Testis (tissue), 2 donors: ENCODE measurements at regions not wholly inside any gene's neighbourhood (a gene's known extent, or its start where the extent isn't known, plus 50 kb on each side); places are given as distances from the start of the nearest gene placed in this dataset.
"Not testable (repeated sequence)": the region's sequence is repeated elsewhere in the genome, so short reads cannot be mapped to it uniquely, and the experiment has no call there.

Source experiments
- DNase-seq: peaks from one replicate; pipeline ENCODE4 v3.0.0-alpha.2; 2019
- H3K27ac ChIP-seq, 2 donors: fragments of 200-600 bp; sonication (generic); one replicate each; pipeline ENCODE4 v1.5.1; 2019
- H3K27me3 ChIP-seq: fragments of 200-600 bp; sonication (generic); one replicate; pipeline ENCODE4 v1.5.1; 2019
- H3K36me3 ChIP-seq: fragments of 200-600 bp; sonication (generic); one replicate; pipeline ENCODE4 v1.5.1; 2017; ENCODE audit warnings: low read depth; ENCODE audit errors: missing control alignments
- H3K4me1 ChIP-seq: fragments of 200-600 bp; sonication (generic); one replicate; pipeline ENCODE4 v1.5.1; 2019
- H3K4me3 ChIP-seq, 2 donors: fragments of 200-600 bp; sonication (generic); one replicate each; pipeline ENCODE4 v1.5.1; 2017 to 2019
- H3K9me3 ChIP-seq: fragments of 200-600 bp; sonication (generic); one replicate; pipeline ENCODE4 v1.5.1; 2017
- CTCF ChIP-seq, 3 experiments: fragments of 450-650 bp in 2 of 3; fragments of 200-600 bp in 1 of 3; sonication (generic) in 1 of 3; IDR thresholded peaks; one replicate each; pipeline ENCODE4 v1.5.1; 2016 to 2019; ENCODE audit warnings: antibody characterized with exemption in 3 of 3, mild to moderate bottlenecking in 2 of 3, moderate library complexity in 1 of 3
- POLR2A ChIP-seq: fragments of 450-650 bp; IDR thresholded peaks from one replicate; pipeline ENCODE4 v1.6.1; 2017; ENCODE audit warnings: antibody characterized with exemption, mild to moderate bottlenecking, moderate library complexity
- WGBS, 2 donors: methylation state at CpG; one replicate each; pipeline ENCODE4 v1.1.5; 2018; 5-methylcytosine and 5-hydroxymethylcytosine counted together
- intact Hi-C: fragments of 100-400 bp; cut with DNase I; formaldehyde crosslinking; loops from one replicate; pipeline ENCODE4 v1.15.1; 2023; ENCODE audit warnings: low total_unique reads

GRCh38 chr12:58750484-58750883 lies 169.8 kb downstream of the LRIG3 start:
- H3K4me3 ChIP-seq = no peak overlapping the region
- 81 to 85% methylated on average over 3 of the region's 3 CpGs for WGBS, 2 donors
- H3K36me3 ChIP-seq = no peaks in the 10 kb centered on the region
- no peak for DNase-seq
- H3K27me3 ChIP-seq = no peaks in the 10 kb centered on the region
- H3K4me1 ChIP-seq = no peaks in the 10 kb centered on the region
- H3K9me3 ChIP-seq = no peaks in the 10 kb centered on the region
- intact Hi-C loops = no loop called here
- no peak overlapping the region for H3K27ac ChIP-seq
- no peak for TF ChIP-seq POLR2A
- TF ChIP-seq CTCF (IDR thresholded peaks at IDR 0.05) = no peak

- no peaks in the 10 kb centered on the region for H3K4me1 ChIP-seq
- intact Hi-C loops = no loop called here
Measured at GRCh38 chr12:58757422-58757821, 162.9 kb downstream of the LRIG3 start.

GRCh38 chr12:58759745-58760144 lies 160.6 kb downstream of the LRIG3 start:
- H3K27me3 ChIP-seq, H3K4me3 ChIP-seq, H3K4me1 ChIP-seq, intact Hi-C loops, H3K9me3 ChIP-seq, H3K36me3 ChIP-seq, H3K27ac ChIP-seq, DNase-seq: not testable (repeated sequence)
- WGBS, 2 donors = 0 to 5% methylated on average over 1 of the region's 1 CpG

More at GRCh38 chr12:58757422-58757821, 162.9 kb downstream of the LRIG3 start:
- H3K9me3 ChIP-seq = no peaks in the 10 kb centered on the region
- no peaks in the 10 kb centered on the region for H3K36me3 ChIP-seq
- no peak overlapping the region for H3K4me3 ChIP-seq
- DNase-seq = no peak
- whole genome bisulfite sequencing, 2 donors = 64 to 79% methylated on average over 7 of the region's 7 CpGs
- H3K27ac ChIP-seq = no peak overlapping the region
- no peaks in the 10 kb centered on the region for H3K27me3 ChIP-seq
- TF ChIP-seq POLR2A = no peak
- no peak for TF ChIP-seq CTCF (IDR thresholded peaks at IDR 0.05)

- H3K27ac ChIP-seq = no peak overlapping the region
- no peaks in the 10 kb centered on the region for H3K36me3 ChIP-seq
- H3K27me3 ChIP-seq = no peaks in the 10 kb centered on the region
- H3K4me1 ChIP-seq = no peaks in the 10 kb centered on the region
- DNase-seq = no peak
- TF ChIP-seq CTCF (IDR thresholded peaks at IDR 0.05) (no peak), POLR2A (no peak)
- intact Hi-C loops = no loop called here
- no peaks in the 10 kb centered on the region for H3K9me3 ChIP-seq
- WGBS, 2 donors = 86 to 100% methylated on average over 1 of the region's 1 CpG
- H3K4me3 ChIP-seq = no peak overlapping the region
Measured at GRCh38 chr12:58761308-58761707, 159.0 kb downstream of the LRIG3 start.

- no peak for TF ChIP-seq CTCF (IDR thresholded peaks at IDR 0.05)
- no peak for TF ChIP-seq POLR2A
- intact Hi-C loops = no loop called here
- DNase-seq = no peak
- Histone ChIP-seq H3K27ac (no peak overlapping the region), H3K4me1 (no peaks in the 10 kb centered on the region), H3K4me3 (no peak overlapping the region), H3K9me3 (no peaks in the 10 kb centered on the region), H3K36me3 (no peaks in the 10 kb centered on the region), H3K27me3 (no peaks in the 10 kb centered on the region)
- 58 to 59% methylated on average over 6 of the region's 6 CpGs for WGBS, 2 donors
Measured at GRCh38 chr12:58764100-58764953, 156.0 kb downstream of the LRIG3 start.
